ENCODE measurements at regions not wholly inside any gene's neighbourhood (a gene's known extent, or its start where the extent isn't known, plus 50 kb on each side); places are given as distances from the start of the nearest gene placed in this dataset.
A peak's percentile ranks its signal among the peaks of the same experiment; 100 is the strongest.

DNA sequence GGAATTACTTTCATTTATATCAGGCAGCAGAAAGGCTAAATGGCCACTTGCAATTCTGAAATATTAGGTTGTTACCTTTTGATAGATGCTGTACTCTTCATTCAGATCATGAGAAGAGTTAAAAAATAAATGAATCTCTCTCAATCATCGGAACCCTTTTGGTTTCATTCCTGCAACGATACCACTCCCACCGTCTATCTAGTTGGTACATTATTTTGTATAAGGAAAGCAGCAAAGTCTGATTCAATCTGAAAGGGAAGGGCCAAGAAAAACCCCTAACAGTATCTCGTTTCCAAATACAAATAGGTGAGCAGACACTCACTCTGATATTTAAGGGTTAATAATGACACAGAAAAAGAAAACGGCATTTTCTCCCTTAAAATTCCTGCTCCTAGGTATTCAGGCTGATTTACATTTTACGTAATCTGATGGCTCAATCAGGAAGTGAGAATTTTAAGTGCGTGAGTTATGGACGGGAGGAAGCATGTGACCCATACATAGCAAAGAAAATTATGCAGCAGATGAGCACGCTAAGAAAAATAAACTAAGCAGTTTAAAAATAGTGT lies 209.4 kb upstream of the KLF14 start:
- intact Hi-C loops (cut with micrococcal nuclease; ENCODE audit: unreplicated experiment), result loop anchor here (5.0 kb wide), 1 partner anchor 94 kb away; no protein-coding TSS in a partner anchor
- DNase-seq (ENCODE audit: low spot score), result peak; percentile 83
- no peak for TF ChIP-seq EZH2 (IDR thresholded peaks at IDR 0.05; ENCODE audit: borderline replicate concordance, low read depth, low read length, poor library complexity, severe bottlenecking)
- TF ChIP-seq, protein P1, sequence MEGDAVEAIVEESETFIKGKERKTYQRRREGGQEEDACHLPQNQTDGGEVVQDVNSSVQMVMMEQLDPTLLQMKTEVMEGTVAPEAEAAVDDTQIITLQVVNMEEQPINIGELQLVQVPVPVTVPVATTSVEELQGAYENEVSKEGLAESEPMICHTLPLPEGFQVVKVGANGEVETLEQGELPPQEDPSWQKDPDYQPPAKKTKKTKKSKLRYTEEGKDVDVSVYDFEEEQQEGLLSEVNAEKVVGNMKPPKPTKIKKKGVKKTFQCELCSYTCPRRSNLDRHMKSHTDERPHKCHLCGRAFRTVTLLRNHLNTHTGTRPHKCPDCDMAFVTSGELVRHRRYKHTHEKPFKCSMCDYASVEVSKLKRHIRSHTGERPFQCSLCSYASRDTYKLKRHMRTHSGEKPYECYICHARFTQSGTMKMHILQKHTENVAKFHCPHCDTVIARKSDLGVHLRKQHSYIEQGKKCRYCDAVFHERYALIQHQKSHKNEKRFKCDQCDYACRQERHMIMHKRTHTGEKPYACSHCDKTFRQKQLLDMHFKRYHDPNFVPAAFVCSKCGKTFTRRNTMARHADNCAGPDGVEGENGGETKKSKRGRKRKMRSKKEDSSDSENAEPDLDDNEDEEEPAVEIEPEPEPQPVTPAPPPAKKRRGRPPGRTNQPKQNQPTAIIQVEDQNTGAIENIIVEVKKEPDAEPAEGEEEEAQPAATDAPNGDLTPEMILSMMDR (conservative IDR thresholded peaks at IDR 0.05; ENCODE audit: low read depth, low read length), result no peak
- Histone ChIP-seq H3K27ac (ENCODE audit: low read depth, low read length, poor library complexity, severe bottlenecking) (peak overlapping the region; percentile 94), H3K9me3 (ENCODE audit: low read depth, low read length, poor library complexity, severe bottlenecking) (no peaks in the 10 kb centered on the region), H3K36me3 (ENCODE audit: insufficient read depth, low read length, poor library complexity, severe bottlenecking) (peaks cover 52% of the 10 kb centered on the region), H3K27me3 (replicated peaks; ENCODE audit: insufficient read depth, low read depth, low read length, poor library complexity) (no peaks in the 10 kb centered on the region), H3K4me1 (ENCODE audit: insufficient read depth, low read length, poor library complexity, severe bottlenecking) (peaks cover 84% of the 10 kb centered on the region), H3K4me3 (ENCODE audit: low read depth, low read length, poor library complexity, severe bottlenecking) (peak overlapping the region; percentile 55)
- ChIA-PET CTCF (interaction anchor here (1.0 kb wide), 1 partner anchor 17 kb away, joined by 3 read pairs; no protein-coding TSS in a partner anchor), POLR2A (ENCODE audit: low non-redundant PET) (no interaction called here)
- no TSS peak for BruUV-seq (replicated peaks)

DNA sequence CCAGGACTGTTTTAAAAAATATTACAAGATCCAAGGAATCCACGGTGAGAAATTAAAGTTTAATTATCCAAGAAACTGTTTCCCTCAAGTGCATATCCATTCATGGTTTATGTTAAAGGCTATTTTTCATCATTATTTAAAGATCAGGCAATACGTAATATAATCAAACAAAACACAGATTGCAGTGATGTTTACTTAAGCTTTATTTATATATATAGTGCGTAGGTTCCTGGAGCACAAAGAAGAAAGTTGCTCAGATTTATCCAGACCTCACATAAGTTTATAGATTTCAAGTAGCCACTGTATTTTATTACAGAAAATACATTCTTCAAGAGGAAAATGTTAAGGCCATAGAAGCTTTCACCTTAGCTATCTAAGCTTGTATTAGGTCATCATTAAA lies 210.0 kb upstream of the KLF14 start:
- Histone ChIP-seq H3K4me1 (ENCODE audit: insufficient read depth, low read length, poor library complexity, severe bottlenecking) (peaks cover 79% of the 10 kb centered on the region), H3K27me3 (replicated peaks; ENCODE audit: insufficient read depth, low read depth, low read length, poor library complexity) (no peaks in the 10 kb centered on the region), H3K27ac (ENCODE audit: low read depth, low read length, poor library complexity, severe bottlenecking) (peak overlapping the region; percentile 94), H3K4me3 (ENCODE audit: low read depth, low read length, poor library complexity, severe bottlenecking) (peak overlapping the region; percentile 55), H3K9me3 (ENCODE audit: low read depth, low read length, poor library complexity, severe bottlenecking) (no peaks in the 10 kb centered on the region), H3K36me3 (ENCODE audit: insufficient read depth, low read length, poor library complexity, severe bottlenecking) (peaks cover 52% of the 10 kb centered on the region)
- POLR2A ChIA-PET (ENCODE audit: low non-redundant PET), result no interaction called here
- intact Hi-C loops (cut with micrococcal nuclease; ENCODE audit: unreplicated experiment), result loop anchor here (5.0 kb wide), 1 partner anchor 93 kb away; no protein-coding TSS in a partner anchor
- CTCF ChIA-PET, result interaction anchor here (1.0 kb wide), 1 partner anchor 17 kb away, joined by 3 read pairs; no protein-coding TSS in a partner anchor
- DNase-seq (ENCODE audit: low spot score), result no peak
- TF ChIP-seq EZH2 (IDR thresholded peaks at IDR 0.05; ENCODE audit: borderline replicate concordance, low read depth, low read length, poor library complexity, severe bottlenecking), result no peak
- BruUV-seq (replicated peaks), result no TSS peak

DNA sequence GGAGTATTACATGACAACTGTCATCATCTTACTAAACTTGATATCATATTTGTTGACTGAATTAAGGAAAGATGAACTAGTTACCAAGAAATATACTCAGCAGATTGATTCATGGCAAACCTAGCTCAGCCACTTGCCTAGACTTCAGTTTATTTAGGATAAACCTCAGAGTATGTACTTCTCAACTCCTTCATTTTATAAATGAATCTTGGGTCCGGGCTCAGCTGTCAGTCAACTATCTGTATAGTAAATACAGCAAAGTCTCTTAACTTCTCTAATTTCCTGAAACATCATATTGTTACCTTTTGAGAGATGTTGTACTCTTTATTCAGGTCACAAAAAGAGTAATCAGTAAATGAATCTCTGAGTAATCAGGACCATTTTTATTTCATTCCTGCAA lies 211.0 kb upstream of the KLF14 start:
- H3K36me3 ChIP-seq (ENCODE audit: insufficient read depth, low read length, poor library complexity, severe bottlenecking), result peaks cover 55% of the 10 kb centered on the region
- no TSS peak for BruUV-seq (replicated peaks)
- no peak for TF ChIP-seq EZH2 (IDR thresholded peaks at IDR 0.05; ENCODE audit: borderline replicate concordance, low read depth, low read length, poor library complexity, severe bottlenecking)
- TF ChIP-seq, protein P1 (conservative IDR thresholded peaks at IDR 0.05; ENCODE audit: low read depth, low read length), result no peak
- ChIA-PET POLR2A (ENCODE audit: low non-redundant PET) (no interaction called here), CTCF (no interaction called here)
- peak overlapping the region; percentile 94 for H3K27ac ChIP-seq (ENCODE audit: low read depth, low read length, poor library complexity, severe bottlenecking)
- no peaks in the 10 kb centered on the region for H3K27me3 ChIP-seq (replicated peaks; ENCODE audit: insufficient read depth, low read depth, low read length, poor library complexity)
- H3K4me1 ChIP-seq (ENCODE audit: insufficient read depth, low read length, poor library complexity, severe bottlenecking), result peaks cover 75% of the 10 kb centered on the region
- intact Hi-C loops (cut with micrococcal nuclease; ENCODE audit: unreplicated experiment), result loop anchor here (5.0 kb wide), 1 partner anchor 92 kb away; no protein-coding TSS in a partner anchor
- H3K9me3 ChIP-seq (ENCODE audit: low read depth, low read length, poor library complexity, severe bottlenecking), result no peaks in the 10 kb centered on the region
- DNase-seq (ENCODE audit: low spot score), result no peak
- H3K4me3 ChIP-seq (ENCODE audit: low read depth, low read length, poor library complexity, severe bottlenecking), result no peak overlapping the region

DNA sequence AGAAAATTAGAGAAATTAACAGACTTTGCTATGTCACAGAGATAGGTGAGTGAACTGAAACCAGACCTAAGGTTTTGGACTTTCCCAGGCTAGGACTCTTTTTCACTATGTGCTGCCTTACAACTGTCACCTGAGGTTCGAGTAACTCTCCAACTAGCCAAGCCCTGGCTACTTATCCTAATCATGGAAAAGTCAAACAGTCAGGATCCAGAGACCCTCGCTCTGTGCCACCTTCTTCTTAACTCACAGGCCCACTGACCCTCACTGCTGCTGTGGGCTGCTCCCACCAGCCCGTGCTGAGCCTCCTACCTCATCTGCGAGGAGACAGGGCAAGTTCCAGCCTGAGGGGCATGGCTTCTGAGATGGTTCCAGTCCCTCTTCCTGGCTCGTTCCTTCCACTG lies 211.4 kb upstream of the KLF14 start:
- Histone ChIP-seq H3K27me3 (replicated peaks; ENCODE audit: insufficient read depth, low read depth, low read length, poor library complexity) (no peaks in the 10 kb centered on the region), H3K27ac (ENCODE audit: low read depth, low read length, poor library complexity, severe bottlenecking) (peak overlapping the region; percentile 94), H3K4me1 (ENCODE audit: insufficient read depth, low read length, poor library complexity, severe bottlenecking) (peaks cover 75% of the 10 kb centered on the region), H3K9me3 (ENCODE audit: low read depth, low read length, poor library complexity, severe bottlenecking) (no peaks in the 10 kb centered on the region), H3K36me3 (ENCODE audit: insufficient read depth, low read length, poor library complexity, severe bottlenecking) (peaks cover 58% of the 10 kb centered on the region), H3K4me3 (ENCODE audit: low read depth, low read length, poor library complexity, severe bottlenecking) (no peak overlapping the region)
- ChIA-PET POLR2A (ENCODE audit: low non-redundant PET) (no interaction called here), CTCF (interaction anchor here (1.1 kb wide), 1 partner anchor 15 kb away, joined by 3 read pairs; no protein-coding TSS in a partner anchor)
- intact Hi-C loops (cut with micrococcal nuclease; ENCODE audit: unreplicated experiment), result no loop called here
- BruUV-seq (replicated peaks), result no TSS peak
- TF ChIP-seq EZH2 (IDR thresholded peaks at IDR 0.05; ENCODE audit: borderline replicate concordance, low read depth, low read length, poor library complexity, severe bottlenecking), result no peak
- TF ChIP-seq, protein P1 (conservative IDR thresholded peaks at IDR 0.05; ENCODE audit: low read depth, low read length), result no peak
- no peak for DNase-seq (ENCODE audit: low spot score)

Measured in A673 (cell line).